GM19452 (cell line): ENCODE measurements at regions not wholly inside any gene's neighbourhood (a gene's known extent, or its start where the extent isn't known, plus 50 kb on each side); places are given as distances from the start of the nearest gene placed in this dataset.
"Not testable (repeated sequence)": the region's sequence is repeated elsewhere in the genome, so short reads cannot be mapped to it uniquely, and the experiment has no call there.

ENCODE experiments used
- ATAC-seq: cut with Tn5 transposase; IDR thresholded peaks from one replicate; pipeline ENCODE4 v1.9.1; 2021; ENCODE audit not compliant: unreplicated experiment

GRCh38 chr5:117752403-117752802 lies 1177.8 kb upstream of the SEMA6A start:
- no peak for ATAC-seq

DNA sequence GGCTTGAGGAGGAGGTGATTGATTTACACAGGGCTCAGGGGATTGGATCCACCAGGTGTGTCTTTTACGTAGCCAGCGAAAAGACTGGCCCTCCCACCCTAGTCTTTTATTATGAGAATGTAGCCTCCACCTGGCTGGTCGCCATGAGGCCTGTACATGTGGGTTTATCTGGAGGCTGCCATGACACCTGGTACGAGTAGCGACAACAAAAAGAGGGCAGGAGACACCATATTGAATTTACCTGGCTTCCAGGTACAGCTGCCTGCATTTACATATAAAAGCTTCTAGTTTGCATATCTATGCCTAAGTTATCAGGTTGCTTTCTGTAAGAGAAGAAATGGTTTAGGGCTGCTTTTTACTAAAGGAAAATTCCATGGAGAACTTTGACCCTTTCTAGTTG lies 1173.7 kb upstream of the SEMA6A start:
- ATAC-seq, result no peak

DNA sequence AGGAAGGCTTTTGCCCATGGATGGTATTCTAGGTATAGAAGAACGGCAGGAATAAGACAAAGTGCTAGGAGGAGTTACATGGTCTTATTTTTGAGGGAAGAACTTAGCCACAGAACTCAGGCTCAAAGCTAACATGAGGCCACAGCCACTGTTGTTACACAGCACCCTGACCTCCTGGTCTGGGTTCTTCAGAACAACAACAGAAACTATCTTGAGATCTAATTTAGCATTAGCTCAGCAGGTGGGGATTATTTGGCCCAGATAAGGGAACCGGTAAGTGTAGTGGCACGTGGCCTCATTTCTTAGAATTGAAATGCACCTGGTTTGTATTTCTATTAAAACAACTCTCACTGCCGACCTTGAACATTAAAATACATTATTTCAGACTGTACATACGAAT lies 1168.7 kb upstream of the SEMA6A start:
- no peak for ATAC-seq

DNA sequence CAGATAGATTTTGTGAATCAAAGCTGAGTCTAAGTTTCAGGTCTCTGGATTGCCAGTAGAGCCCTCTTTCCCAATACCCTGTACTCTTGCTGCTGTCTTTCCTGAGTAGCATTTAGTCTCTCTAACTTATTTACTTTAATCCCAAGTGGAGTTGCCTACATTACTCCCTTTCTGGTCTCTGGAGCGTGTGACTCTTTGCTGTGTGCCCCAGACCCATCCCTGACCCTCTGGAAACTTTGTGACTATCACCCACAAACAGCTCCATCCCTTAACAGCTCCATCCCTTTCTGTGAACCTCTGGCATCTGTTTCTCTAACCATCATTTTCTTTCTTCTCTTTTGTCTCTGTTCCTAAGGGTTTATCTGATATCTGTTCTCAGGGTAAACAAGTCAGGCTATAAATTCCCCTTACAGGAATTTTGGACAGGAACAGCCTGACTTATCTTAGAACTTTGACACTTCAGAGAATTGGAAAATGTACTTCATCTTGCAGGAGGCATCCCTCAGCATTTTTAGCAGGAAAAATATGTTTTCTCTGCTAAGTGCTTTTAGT lies 1167.1 kb upstream of the SEMA6A start:
- ATAC-seq, result no peak

DNA sequence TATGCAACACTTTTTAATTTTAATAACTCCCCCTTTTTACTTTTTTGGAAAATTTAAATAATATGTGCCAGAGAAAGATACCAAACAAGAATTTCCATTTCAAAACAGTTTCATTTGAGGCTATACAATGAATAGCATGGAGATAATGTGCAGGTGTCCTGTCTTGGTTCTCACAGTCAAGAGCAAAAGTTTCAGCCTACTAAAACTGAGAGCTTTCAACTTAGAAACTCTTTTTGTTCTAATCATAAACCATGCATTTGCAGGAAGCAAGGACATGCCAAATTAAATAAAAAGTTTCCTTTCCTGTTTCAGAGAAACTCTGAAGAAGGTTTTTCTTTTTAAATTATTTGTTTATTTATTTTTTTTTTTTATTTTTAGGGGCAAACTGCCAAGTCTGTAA lies 1165.6 kb upstream of the SEMA6A start:
- ATAC-seq, result no peak

DNA sequence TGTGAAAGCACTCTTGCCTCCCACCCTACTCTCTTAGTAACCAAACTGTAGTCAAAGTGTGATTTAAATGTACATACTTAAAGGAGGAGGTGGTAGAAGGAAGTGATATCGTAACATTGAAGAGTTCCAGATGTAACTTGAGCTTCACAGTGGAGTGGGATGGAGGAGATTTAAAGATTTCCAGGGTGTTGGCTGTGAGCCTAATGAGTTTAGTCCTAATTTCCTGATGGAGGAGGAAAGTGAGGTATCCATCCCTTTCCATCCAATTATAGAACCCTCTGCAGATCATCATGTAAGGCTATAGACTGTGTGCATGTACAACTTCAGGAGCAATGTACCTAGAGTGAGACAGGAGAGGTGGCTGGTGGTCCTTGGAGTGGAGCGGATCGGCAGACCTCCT lies 1163.9 kb upstream of the SEMA6A start:
- no peak for ATAC-seq

DNA sequence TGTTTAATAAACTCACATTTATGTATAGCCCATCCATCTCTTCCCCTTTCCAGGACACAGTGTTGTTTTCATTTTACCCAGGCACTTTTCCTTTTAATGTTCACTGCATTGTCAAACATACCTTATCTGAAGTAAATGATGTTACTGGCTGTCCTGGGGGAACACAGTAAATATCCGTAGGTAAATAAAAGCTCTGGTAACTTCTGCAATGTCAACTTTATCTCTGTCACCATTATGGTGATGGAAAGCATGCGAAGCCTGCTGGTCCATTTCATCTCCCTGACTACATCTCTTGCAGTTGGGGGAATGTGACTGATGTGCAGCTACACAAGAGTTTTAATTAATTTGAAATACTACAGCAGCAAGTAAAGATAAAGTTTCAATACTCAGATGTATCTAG lies 1162.1 kb upstream of the SEMA6A start:
- no peak for ATAC-seq

- ATAC-seq, result no peak
Measured at GRCh38 chr5:117734056-117734455, 1159.4 kb upstream of the SEMA6A start.

DNA sequence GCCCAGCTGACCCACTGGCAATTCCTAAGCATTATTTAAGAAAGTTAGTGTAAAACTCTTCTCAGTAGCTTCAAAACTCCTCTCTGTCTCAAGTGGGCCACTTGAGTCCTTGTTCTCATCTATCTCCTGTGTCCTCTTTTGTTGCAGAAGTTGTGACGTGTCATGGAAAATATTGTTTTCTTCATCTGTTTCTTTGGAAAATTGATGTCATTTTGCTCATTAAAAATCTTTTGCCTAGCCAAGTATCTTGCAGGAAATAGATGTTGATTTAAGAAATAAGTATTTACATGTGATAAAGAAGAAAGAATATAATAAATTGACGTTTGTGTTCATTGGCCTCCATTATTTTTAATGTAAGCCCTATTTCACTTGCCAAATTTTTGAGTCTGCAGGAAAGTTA lies 1158.4 kb upstream of the SEMA6A start:
- no peak for ATAC-seq

DNA sequence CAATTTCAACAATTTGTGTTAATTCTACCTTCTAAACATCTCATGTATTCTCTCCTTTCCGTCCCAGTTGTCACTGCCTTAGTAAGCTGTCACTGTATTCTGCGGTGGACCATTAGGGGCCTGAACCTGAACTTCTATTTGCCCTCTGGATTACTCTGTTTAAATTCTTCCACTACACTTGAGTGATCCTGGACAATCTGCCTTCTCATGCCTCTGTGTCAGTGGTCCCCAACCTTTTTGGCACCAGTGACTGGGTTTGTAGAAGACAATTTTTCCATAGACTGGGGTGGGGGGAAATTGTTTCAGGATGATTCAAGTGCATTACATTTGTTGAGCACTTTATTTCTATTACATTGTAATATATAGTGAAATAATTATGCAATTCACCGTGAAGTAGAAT lies 1157.6 kb upstream of the SEMA6A start:
- no peak for ATAC-seq

DNA sequence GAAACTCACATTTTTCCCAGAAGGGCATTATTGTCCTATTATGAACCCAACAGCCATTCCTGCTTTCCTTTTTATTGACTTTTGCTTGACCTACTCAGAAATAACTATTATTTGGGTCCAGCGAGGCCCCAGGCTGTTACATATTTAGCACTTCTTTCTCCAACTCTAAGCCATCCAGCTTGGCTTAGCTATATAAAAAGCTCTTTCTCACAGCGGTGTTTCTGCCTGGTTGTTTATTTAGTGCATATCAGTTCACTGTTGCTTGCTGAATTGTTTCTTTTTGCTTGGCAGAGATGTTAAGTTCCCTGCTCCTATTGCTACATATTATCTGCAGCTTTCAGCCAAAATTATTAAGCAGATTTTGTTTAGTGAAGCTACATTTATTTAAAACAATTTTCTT lies 1156.8 kb upstream of the SEMA6A start:
- no peak for ATAC-seq

DNA sequence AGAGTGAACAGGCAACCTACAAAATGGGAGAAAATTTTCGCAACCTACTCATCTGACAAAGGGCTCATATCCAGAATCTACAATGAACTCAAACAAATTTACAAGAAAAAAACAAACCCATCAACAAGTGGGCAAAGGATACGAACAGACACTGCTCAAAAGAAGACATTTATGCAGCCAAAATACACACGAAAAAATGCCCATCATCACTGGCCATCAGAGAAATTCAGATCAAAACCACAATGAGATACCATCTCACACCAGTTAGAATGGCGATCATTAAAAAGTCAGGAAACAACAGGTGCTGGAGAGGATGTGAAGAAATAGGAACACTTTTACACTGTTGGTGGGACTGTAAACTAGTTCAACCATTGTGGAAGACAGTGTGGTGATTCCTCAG lies 1146.2 kb upstream of the SEMA6A start:
- not testable (repeated sequence) for ATAC-seq

DNA sequence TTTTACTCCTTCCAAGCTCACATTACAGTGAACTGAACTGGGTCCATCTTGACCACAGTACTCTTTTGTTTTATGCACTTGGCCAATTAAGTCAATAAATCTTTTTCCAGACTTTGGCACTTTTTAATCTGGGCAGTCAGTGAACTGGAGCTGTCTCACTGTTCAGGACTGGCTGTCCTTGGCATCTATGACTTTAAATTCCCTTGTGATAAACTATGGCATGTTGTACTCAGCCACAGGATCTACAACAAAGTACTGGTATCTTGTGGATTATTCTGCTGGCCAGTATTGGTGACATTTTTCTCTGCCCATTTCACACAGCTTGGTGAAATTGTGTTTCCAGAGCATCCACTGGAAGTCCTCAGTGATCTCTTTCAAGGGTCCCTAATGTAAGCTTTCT lies 1144.8 kb upstream of the SEMA6A start:
- ATAC-seq, result no peak

GRCh38 chr5:117713585-117714198 lies 1139.1 kb upstream of the SEMA6A start:
- no peak for ATAC-seq

- no peak for ATAC-seq
Measured at GRCh38 chr5:117701062-117701461, 1126.4 kb upstream of the SEMA6A start.

DNA sequence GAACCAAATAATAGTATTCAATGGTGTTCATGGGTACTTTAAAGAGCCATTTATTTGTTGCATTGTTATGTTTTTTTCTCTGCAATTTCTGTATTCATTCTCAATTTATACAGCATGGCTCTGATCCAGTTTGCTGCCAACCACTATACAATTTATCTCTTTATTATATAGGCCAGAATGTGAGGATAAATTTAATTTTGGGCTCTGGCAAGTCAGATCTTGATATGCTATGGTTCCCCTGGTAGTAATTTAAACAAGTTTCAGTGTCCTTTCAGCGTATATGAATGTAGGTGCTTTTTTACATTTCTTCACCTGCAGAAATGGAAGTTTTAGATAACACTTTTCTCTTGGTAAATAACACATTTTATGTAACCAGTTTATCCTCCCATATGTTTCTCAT lies 1118.0 kb upstream of the SEMA6A start:
- no peak for ATAC-seq

DNA sequence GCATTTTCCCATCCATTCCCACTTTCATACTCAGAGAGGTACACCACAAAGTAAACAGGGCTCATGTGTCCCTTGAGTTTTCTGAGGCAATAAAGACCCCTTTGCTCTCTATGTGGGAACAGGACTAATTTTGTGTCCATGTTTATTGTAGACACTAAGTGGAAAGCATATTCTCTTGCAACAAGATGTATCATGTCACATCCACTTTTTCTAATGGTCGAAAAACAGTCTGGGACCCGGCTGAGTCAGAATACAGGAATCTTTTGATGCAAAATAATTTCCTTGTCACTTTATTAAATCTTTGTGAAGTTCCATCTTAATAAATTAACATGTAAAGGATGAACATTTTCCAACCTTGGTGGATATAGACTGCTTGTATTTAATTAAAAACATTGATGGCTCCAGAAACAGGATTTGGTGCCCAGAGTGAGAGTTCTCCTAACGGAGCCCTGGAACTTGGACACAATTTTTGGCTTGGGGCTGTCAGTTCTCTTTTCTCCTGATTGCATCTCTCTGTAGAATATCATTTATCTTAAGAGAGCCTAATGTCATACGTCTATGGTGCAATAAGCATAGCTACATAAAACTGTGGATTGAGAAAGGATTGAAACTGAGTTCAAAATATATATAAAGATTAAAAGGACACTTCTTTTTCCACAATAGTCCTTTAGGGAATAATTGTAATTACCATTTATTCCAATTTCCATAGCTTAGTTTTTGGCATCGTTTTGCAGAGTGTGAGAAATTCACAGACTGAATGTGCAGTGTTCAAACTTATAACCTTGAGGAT lies 1116.7 kb upstream of the SEMA6A start:
- ATAC-seq, result no peak

DNA sequence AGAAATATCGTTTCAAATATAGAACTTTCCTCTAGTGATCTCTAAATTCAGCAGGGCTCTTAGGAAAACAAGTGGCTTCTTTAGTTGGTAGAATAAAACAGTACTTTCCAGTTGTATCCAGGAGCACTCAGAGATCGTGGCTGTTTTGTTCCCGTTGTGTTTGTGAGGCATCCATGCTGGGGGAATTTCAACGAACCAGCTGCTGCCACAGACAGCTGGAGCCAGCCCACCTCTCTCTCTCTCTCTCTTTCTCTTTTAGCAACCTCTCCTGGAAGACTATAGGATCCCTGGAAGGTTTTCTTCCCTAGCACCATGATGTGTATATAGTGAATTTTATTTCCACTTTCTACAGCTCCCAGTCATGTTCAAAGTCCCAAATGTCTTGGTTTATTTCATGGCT lies 1116.0 kb upstream of the SEMA6A start:
- no peak for ATAC-seq

DNA sequence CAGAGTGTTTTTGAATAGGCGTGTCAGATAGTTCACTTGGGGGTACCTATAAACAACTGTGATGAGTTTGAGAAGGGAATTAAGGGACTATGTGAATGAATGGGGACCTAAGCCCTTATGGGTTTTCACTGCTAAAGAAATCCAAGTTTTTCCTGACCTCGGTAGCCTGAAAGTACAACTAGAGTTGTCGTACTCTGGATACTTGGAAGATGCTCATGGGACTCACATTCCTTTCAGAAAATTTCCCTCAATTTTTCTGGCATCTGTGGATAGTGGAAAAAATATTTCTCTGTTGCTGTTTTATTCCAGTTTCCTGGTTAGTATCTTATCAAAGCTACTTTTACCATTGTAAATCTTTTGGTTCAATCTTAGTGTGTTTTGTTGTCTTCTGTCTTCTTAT lies 1112.3 kb upstream of the SEMA6A start:
- no peak for ATAC-seq

DNA sequence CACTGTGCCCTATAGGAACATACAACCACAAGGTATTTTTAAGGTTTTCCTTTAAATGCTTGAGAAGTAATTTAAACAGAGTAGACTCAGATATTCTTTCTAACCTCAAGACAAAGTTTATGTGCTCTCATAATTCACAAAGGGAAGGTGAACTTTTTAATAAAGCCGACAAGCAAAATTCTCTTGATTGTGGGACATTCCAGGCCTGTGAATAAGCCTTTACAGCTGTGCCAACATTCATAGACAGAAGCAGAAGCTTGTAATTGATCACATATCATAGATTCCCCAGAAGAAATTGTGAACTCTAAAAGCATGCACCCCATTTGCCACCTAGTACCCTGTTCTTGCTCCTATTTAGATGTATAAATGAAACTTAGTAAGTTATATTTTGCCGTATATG lies 1107.8 kb upstream of the SEMA6A start:
- no peak for ATAC-seq

GRCh38 chr5:117681431-117682254 lies 1107.0 kb upstream of the SEMA6A start:
- no peak for ATAC-seq

DNA sequence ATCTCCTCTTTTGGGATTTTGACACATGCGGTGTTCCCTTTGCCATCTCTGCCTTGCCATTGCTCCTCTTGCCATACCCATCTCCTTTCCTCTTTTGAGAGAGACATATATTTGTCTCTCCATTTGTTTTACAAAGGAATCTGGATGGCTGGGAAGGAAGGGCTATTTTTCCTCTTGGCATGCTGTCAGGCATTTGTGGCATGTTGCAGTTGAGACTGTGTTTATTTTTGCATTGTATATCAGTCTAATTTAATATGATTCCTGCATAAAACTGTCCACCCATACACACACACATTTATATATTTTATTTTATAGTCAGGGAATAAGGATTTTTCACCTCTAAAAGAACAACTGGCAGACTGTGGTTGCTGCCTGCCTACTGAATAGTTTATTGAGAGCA lies 1105.8 kb upstream of the SEMA6A start:
- ATAC-seq, result no peak
